Vagina (tissue), 2 donors: ENCODE measurements at regions not wholly inside any gene's neighbourhood (a gene's known extent, or its start where the extent isn't known, plus 50 kb on each side); places are given as distances from the start of the nearest gene placed in this dataset.

Experiments used
- CTCF ChIP-seq, 3 experiments: fragments of 450-650 bp in 2 of 3; fragments of 200-600 bp in 1 of 3; sonication (generic) in 1 of 3; IDR thresholded peaks; one replicate each; pipeline ENCODE4 v1.5.1; 2017 to 2019; ENCODE audit warnings: antibody characterized with exemption in 3 of 3, mild to moderate bottlenecking in 2 of 3, moderate library complexity in 2 of 3
- POLR2A ChIP-seq, 2 donors: fragments of 450-650 bp; IDR thresholded peaks; one replicate each; pipeline ENCODE4 v1.6.1; 2017; ENCODE audit warnings: antibody characterized with exemption in 2 of 2, mild to moderate bottlenecking in 2 of 2, moderate library complexity in 2 of 2
- POLR2AphosphoS5 ChIP-seq, 2 donors: sonication (generic); formaldehyde crosslinking; IDR thresholded peaks; one replicate each; pipeline ENCODE4 v1.9.0; 2017; ENCODE audit warnings: antibody characterized with exemption in 2 of 2, mild to moderate bottlenecking in 2 of 2, low read depth in 1 of 2; ENCODE audit not compliant: insufficient read depth in 1 of 2

- TF ChIP-seq CTCF (IDR thresholded peaks at IDR 0.05) (no peak), POLR2AphosphoS5 (IDR thresholded peaks at IDR 0.05; ENCODE audit: insufficient read depth in 1 of 2, low read depth in 1 of 2) (peak in 1 of 2 donors; percentile 96), POLR2A (IDR thresholded peaks at IDR 0.05) (no peak)
These were observed 100.0 kb upstream of the CARMIL1 start for GRCh38 chr6:25179051-25179778.
